Activated naive CD8-positive, alpha-beta T cell treated with anti-CD3 and anti-CD28 coated beads, Interleukin-2, amount 50 U/mL, for 24 hours (primary cell): ENCODE measurements at regions not wholly inside any gene's neighbourhood (a gene's known extent, or its start where the extent isn't known, plus 50 kb on each side); places are given as distances from the start of the nearest gene placed in this dataset.
A peak's percentile ranks its signal among the peaks of the same experiment; 100 is the strongest.

ENCODE experiments used
- ATAC-seq: fragments of 150-1000 bp; cut with Tn5 transposase; one replicate; pipeline ENCODE4 v1.10.0; 2021
- DNase-seq: peaks from one replicate; pipeline ENCODE4 v3.0.0; 2021
- H3K27ac Mint-ChIP-seq: one replicate; pipeline ENCODE4 v1.8.0; 2021; ENCODE audit warnings: mild to moderate bottlenecking, mixed read lengths
- H3K27me3 Mint-ChIP-seq: one replicate; pipeline ENCODE4 v1.8.0; 2021; ENCODE audit warnings: mixed read lengths
- H3K36me3 Mint-ChIP-seq: one replicate; pipeline ENCODE4 v1.8.0; 2021; ENCODE audit warnings: low read depth, mixed read lengths
- H3K4me1 Mint-ChIP-seq: one replicate; pipeline ENCODE4 v1.8.0; 2021; ENCODE audit warnings: mixed read lengths
- H3K4me3 Mint-ChIP-seq: one replicate; pipeline ENCODE4 v1.8.0; 2021; ENCODE audit warnings: mild to moderate bottlenecking, moderate library complexity, mixed read lengths
- H3K9me3 Mint-ChIP-seq: one replicate; pipeline ENCODE4 v1.8.0; 2021; ENCODE audit warnings: mixed read lengths

GRCh38 chr17:77001487-77001886 lies 133.3 kb downstream of the MGAT5B start:
- Mint-ChIP-seq H3K27me3 (no peaks in the 10 kb centered on the region), H3K4me1 (peaks cover 28% of the 10 kb centered on the region), H3K27ac (no peak overlapping the region), H3K36me3 (no peaks in the 10 kb centered on the region), H3K4me3 (no peak overlapping the region), H3K9me3 (no peaks in the 10 kb centered on the region)
- ATAC-seq (no peak), DNase-seq (no peak)

DNA sequence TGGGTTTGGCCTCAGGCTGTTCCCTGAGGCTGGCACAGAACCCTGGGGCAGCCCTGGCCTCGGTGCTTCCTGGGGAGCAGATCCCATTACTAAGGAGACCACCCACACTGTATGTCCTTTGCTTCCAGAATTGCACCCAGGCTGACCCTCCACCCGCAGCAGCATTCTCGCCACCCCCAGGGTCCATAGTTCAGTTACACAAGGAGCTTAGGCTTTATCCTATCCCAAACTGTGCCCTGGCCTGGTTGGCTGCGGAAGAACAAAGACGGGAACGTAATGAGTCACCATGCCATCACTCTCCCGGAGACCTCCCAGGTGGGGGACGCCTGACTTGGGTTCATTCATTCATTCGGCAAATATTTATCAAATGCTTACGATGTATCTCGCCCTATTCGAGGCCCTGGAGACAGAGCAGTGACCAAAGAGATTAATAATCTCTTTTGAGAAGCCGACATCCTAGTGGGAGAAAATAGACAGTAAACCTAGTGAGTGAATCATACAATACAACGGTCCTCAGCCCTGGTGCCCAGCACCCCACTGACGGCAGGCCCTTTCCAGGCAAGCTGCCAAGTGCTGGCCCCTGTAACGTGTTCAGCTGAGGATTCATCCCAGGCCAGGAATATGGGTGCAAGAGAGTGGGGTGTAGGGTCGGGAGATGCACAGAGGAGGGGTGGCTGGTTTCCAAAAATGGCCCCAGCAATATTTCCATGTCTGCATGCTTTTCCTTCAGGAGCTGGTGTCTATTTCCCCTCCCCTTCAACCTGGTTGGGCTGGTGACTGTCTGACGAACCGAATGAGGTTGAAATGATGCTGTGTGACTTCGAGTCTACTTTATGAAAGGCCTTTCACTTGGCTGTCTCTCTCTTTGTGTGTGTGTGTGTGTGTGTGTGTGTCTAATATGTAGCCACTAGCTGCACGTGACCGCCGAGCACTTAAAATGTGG lies 134.2 kb downstream of the MGAT5B start:
- ATAC-seq (no peak), DNase-seq (no peak)
- Mint-ChIP-seq H3K4me3 (no peak overlapping the region), H3K36me3 (no peaks in the 10 kb centered on the region), H3K9me3 (no peaks in the 10 kb centered on the region), H3K27ac (no peak overlapping the region), H3K4me1 (peaks cover 22% of the 10 kb centered on the region), H3K27me3 (no peaks in the 10 kb centered on the region)

GRCh38 chr17:77003699-77004098 lies 135.5 kb downstream of the MGAT5B start:
- no peak for ATAC-seq
- no peaks in the 10 kb centered on the region for H3K36me3 Mint-ChIP-seq
- no peaks in the 10 kb centered on the region for H3K27me3 Mint-ChIP-seq
- no peak overlapping the region for H3K4me3 Mint-ChIP-seq
- peaks cover 9% of the 10 kb centered on the region for H3K4me1 Mint-ChIP-seq
- H3K27ac Mint-ChIP-seq, result no peak overlapping the region
- no peak for DNase-seq
- no peaks in the 10 kb centered on the region for H3K9me3 Mint-ChIP-seq

- no peak for DNase-seq
- Mint-ChIP-seq H3K4me3 (no peak overlapping the region), H3K36me3 (no peaks in the 10 kb centered on the region), H3K9me3 (peaks cover 8% of the 10 kb centered on the region), H3K27ac (no peak overlapping the region), H3K27me3 (peaks cover 4% of the 10 kb centered on the region), H3K4me1 (no peaks in the 10 kb centered on the region)
- no peak for ATAC-seq
Observed at GRCh38 chr17:77006971-77007649, 133.7 kb upstream of the SEC14L1 start.

DNA sequence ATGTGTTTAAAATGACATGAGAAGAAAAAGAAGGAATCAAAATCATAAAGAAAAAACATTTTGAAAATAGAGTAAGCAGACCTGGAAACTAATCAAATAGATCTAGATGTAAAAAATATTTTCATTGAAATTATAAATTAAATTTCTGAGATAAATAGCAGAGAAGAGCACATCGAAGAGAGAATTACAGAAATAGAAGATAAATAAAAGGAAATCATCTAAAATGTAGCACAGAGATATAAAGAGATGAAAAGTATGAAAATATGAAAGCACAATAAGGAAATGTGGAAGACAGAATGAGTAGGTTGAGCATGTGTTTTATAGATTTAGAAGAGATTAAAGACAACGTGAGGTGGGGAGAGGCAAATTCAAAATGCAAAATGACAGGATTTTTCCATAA lies 130.9 kb upstream of the SEC14L1 start:
- Mint-ChIP-seq H3K4me1 (no peaks in the 10 kb centered on the region), H3K9me3 (peaks cover 8% of the 10 kb centered on the region), H3K27me3 (peaks cover 4% of the 10 kb centered on the region), H3K27ac (no peak overlapping the region), H3K4me3 (no peak overlapping the region), H3K36me3 (no peaks in the 10 kb centered on the region)
- no peak for ATAC-seq
- DNase-seq, result no peak

DNA sequence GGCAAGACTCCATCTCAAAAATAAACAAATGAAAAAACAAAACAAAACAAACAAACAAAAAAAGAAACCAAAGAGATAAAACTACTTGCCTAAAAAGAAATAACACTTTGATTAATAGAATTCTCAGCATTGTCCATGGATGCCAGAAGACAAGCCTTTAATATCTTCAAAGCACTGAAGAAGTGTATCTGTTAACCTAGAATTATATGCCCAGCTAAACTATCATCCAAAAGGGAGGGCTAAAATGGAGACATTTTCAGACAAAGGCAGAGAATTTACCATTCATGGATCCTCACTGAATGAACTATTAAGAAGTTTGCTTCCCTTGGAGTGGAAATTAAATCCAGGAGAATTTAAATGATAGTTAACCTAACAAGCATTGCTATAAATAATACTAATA lies 130.1 kb upstream of the SEC14L1 start:
- peaks cover 8% of the 10 kb centered on the region for H3K9me3 Mint-ChIP-seq
- no peaks in the 10 kb centered on the region for H3K36me3 Mint-ChIP-seq
- ATAC-seq (no peak), DNase-seq (no peak)
- no peak overlapping the region for H3K4me3 Mint-ChIP-seq
- peaks cover 4% of the 10 kb centered on the region for H3K27me3 Mint-ChIP-seq
- no peak overlapping the region for H3K27ac Mint-ChIP-seq
- no peaks in the 10 kb centered on the region for H3K4me1 Mint-ChIP-seq

GRCh38 chr17:77011173-77012011 lies 129.4 kb upstream of the SEC14L1 start:
- no peaks in the 10 kb centered on the region for H3K36me3 Mint-ChIP-seq
- no peak overlapping the region for H3K4me3 Mint-ChIP-seq
- no peaks in the 10 kb centered on the region for H3K4me1 Mint-ChIP-seq
- H3K9me3 Mint-ChIP-seq, result peaks cover 8% of the 10 kb centered on the region
- no peak overlapping the region for H3K27ac Mint-ChIP-seq
- DNase-seq (peak; percentile 67), ATAC-seq (no peak)
- peaks cover 4% of the 10 kb centered on the region for H3K27me3 Mint-ChIP-seq

DNA sequence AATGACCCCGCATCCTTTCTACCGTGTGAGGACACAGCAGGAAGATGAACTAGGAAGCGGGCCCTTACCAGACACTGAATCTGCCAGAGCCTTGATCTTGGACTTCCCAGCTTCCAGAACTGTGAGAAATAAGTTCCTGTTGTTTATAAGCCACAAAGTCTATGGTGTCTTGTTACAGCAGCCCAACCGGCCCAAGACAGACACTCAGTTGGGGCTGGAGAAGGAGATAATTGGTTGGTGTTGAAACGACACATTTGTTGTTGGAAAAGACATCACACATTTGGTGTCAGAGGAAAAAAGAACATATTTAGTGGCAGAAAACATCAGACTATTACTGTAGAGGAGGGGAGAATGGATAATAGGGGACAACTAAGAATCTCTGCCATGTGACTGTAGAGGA lies 122.3 kb upstream of the SEC14L1 start:
- Mint-ChIP-seq H3K36me3 (no peaks in the 10 kb centered on the region), H3K27me3 (no peaks in the 10 kb centered on the region), H3K4me3 (no peak overlapping the region), H3K4me1 (no peaks in the 10 kb centered on the region), H3K9me3 (peaks cover 5% of the 10 kb centered on the region), H3K27ac (no peak overlapping the region)
- no peak for ATAC-seq
- no peak for DNase-seq

DNA sequence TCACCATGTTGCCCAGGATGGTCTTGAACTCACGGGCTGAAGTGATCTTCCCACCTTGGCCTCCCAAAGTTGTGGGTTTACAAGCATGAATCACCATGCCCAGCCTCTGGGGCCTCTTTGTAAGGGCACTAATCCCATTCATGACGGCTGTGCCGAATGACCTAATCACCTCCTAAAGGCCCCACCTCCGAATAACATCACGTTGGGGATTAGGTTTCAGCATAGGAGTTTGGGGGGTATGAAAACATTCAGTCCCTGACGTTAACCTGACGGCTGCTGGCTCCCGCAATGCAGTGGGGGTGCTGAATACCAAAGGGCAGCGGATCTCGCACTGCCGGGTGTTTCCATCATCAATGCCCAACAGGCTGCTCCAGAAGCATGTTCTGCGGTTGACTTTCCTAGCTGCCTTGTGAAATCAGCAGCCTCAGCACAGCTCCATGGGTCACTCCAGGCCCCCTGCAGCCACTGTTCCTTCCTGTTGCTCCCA lies 120.8 kb upstream of the SEC14L1 start:
- no peak overlapping the region for H3K4me3 Mint-ChIP-seq
- H3K36me3 Mint-ChIP-seq, result no peaks in the 10 kb centered on the region

DNA sequence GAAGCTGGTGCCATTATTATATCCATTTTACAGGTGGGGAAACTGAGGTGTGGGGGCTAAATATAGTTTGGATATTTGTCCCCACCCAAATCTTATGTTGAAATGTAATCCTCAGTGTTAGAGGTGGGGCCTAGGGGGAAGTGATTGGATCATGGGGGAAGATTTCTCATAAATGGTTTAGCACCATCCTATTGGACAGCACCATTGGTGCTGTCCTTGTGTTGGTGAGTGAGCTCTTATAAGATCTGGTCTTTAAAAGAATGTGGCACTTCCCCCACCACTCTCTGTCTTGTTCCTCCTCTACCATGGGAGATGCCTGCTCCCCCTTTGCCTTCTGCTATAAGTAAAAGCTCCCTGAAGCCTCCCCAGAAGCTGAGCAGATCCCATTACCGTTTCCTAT lies 119.8 kb upstream of the SEC14L1 start:
- no peaks in the 10 kb centered on the region for H3K27me3 Mint-ChIP-seq

More for the DNA sequence above, 120.8 kb upstream of the SEC14L1 start:
- no peak for DNase-seq
- Mint-ChIP-seq H3K27me3 (no peaks in the 10 kb centered on the region), H3K27ac (no peak overlapping the region), H3K9me3 (peaks cover 5% of the 10 kb centered on the region), H3K4me1 (no peaks in the 10 kb centered on the region)
- ATAC-seq, result no peak

DNA sequence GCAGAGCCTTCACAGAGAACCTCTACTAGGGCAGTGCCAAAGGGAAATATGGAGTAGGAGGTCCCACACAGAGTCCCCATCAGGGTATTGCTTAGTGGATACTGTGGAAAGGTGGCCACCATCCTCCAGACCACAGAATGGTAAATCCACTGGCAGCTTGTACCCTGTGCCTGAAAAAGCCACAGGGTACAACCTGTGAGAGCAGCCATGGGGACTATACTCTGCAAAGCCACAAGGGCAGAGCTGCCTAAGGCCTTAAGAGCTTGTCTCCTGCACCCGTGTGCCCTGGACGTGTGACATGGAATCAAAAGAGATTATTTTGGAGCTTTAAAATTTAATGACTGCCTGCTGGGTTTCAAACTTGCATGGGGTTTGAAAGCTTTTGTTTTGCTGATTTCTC lies 118.0 kb upstream of the SEC14L1 start:
- no peak overlapping the region for H3K27ac Mint-ChIP-seq
- H3K27me3 Mint-ChIP-seq, result no peaks in the 10 kb centered on the region
- no peaks in the 10 kb centered on the region for H3K4me1 Mint-ChIP-seq
- DNase-seq (no peak), ATAC-seq (no peak)
- H3K36me3 Mint-ChIP-seq, result no peaks in the 10 kb centered on the region
- H3K9me3 Mint-ChIP-seq, result peaks cover 16% of the 10 kb centered on the region
- no peak overlapping the region for H3K4me3 Mint-ChIP-seq

More for the DNA sequence above, 119.8 kb upstream of the SEC14L1 start:
- Mint-ChIP-seq H3K27ac (no peak overlapping the region), H3K4me3 (no peak overlapping the region), H3K4me1 (no peaks in the 10 kb centered on the region), H3K36me3 (no peaks in the 10 kb centered on the region), H3K9me3 (peaks cover 5% of the 10 kb centered on the region)
- ATAC-seq (no peak), DNase-seq (no peak)

GRCh38 chr17:77025781-77026180 lies 115.0 kb upstream of the SEC14L1 start:
- Mint-ChIP-seq H3K4me1 (no peaks in the 10 kb centered on the region), H3K9me3 (peaks cover 16% of the 10 kb centered on the region), H3K4me3 (no peak overlapping the region), H3K36me3 (no peaks in the 10 kb centered on the region), H3K27ac (no peak overlapping the region), H3K27me3 (no peaks in the 10 kb centered on the region)
- ATAC-seq, result no peak
- DNase-seq, result no peak

GRCh38 chr17:77027271-77027889 lies 113.4 kb upstream of the SEC14L1 start:
- H3K4me3 Mint-ChIP-seq, result no peak overlapping the region
- H3K36me3 Mint-ChIP-seq, result no peaks in the 10 kb centered on the region
- H3K9me3 Mint-ChIP-seq, result peaks cover 15% of the 10 kb centered on the region
- ATAC-seq, result no peak
- no peaks in the 10 kb centered on the region for H3K4me1 Mint-ChIP-seq
- no peak for DNase-seq
- no peak overlapping the region for H3K27ac Mint-ChIP-seq
- H3K27me3 Mint-ChIP-seq, result no peaks in the 10 kb centered on the region

- H3K27ac Mint-ChIP-seq, result no peak overlapping the region
Observed at GRCh38 chr17:77028900-77029299, 111.9 kb upstream of the SEC14L1 start.

More at GRCh38 chr17:77028900-77029299, 111.9 kb upstream of the SEC14L1 start:
- peaks cover 15% of the 10 kb centered on the region for H3K9me3 Mint-ChIP-seq
- no peaks in the 10 kb centered on the region for H3K4me1 Mint-ChIP-seq
- peaks cover 3% of the 10 kb centered on the region for H3K27me3 Mint-ChIP-seq
- ATAC-seq (no peak), DNase-seq (no peak)
- no peak overlapping the region for H3K4me3 Mint-ChIP-seq
- no peaks in the 10 kb centered on the region for H3K36me3 Mint-ChIP-seq
